NCI-H510A (cell line): ENCODE measurements at regions not wholly inside any gene's neighbourhood (a gene's known extent, or its start where the extent isn't known, plus 50 kb on each side); places are given as distances from the start of the nearest gene placed in this dataset.

Experiments used
- DNase-seq: peaks from one replicate; lab custom pipeline; 2025; lab: John Stamatoyannopoulos, UW

DNA sequence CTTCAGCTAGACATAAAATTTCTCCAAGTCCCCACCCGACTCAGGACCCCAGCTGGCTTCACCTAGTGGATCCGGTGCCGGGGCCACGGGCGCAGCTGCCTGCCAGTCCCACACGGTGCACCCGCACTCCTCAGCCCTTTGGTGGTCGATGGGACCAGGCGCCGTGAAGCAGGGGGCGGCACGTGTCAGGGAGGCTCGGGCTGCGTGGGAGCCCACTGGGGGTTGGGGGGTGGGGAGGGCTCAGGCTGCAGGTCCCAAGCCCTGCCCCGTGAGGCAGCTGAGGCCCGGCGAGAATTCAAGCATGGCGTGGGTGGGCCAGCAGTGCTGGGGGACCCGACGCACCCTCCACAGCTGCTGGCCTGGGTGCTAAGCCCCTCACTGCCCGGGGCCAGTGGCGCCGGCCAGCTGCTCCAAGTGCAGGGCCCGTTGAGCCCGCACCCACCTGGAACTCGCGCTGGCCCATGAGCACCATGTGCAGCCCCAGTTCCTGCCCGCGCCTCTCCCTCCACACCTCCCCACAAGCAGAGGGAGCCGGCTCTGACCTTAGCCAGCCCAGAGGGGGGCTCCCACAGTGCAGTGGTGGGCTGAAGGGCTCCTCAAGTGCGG, 747.0 kb downstream of the FAM181B start:
- no peak for DNase-seq

DNA sequence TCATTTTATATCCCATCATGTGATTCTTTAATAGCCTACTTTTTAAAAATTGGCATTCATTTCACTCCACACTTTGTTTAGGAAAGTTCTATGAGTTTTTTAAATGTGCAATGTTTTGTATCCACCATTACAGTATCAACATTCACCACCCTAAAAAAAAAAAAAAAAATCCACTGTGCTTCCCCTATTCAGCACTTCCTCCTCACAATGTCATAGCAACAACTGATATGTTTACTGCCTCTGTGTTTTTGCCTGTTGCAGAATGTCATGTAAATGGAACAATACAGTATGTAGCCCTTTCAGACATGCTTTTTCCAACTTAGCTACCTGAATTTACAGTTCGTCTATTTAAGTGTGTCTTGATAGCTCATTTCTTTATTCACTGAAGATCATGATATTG, 754.2 kb downstream of the FAM181B start:
- no peak for DNase-seq

DNA sequence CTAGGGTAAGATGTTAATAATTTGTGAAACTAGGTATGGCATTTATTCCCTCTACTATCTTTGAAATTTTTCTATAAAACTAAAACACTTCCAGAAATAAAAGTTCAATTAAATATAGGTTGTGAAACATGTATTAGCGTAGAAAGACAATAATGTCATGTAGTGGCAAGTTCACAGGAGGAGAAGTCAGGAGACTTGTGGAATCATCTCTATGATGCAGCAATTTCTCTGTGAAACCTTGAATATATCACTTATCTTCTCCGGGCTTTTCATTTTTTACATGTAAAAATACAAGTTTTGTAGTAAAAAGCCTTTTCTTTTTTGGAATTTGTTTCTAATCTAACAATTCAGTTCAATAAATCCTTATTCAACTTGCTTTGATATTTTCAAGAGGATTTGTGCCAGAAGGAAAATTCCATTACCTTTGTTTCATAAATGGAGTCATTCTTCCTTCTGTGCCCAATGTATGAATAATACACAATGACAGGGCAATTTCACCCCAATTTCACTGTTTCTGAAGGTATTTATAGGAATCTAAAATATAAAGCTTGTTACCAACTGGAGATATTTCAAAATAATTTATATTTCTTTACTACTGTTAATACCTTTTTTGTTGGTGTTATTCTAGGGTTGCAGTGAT, 758.3 kb downstream of the FAM181B start:
- no peak for DNase-seq

DNA sequence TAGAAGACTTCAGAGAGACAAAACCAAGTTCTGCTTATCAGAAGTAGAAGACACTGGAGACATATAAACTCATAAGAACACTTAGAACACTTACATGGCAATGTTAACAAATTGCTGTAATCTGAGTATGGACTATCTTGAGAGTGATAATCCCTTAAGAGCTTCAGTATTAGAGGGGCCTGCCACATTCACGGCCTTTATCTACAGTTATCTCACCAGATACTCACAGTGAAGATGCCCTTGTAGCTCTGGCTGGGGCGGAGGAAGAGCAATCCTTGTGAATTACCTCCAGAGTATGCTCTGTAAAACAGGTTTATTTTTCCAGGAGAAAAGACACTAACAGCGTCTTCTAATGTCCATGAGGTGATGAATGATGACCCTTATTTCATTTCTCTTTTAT, 762.8 kb downstream of the FAM181B start:
- DNase-seq, result no peak

DNA sequence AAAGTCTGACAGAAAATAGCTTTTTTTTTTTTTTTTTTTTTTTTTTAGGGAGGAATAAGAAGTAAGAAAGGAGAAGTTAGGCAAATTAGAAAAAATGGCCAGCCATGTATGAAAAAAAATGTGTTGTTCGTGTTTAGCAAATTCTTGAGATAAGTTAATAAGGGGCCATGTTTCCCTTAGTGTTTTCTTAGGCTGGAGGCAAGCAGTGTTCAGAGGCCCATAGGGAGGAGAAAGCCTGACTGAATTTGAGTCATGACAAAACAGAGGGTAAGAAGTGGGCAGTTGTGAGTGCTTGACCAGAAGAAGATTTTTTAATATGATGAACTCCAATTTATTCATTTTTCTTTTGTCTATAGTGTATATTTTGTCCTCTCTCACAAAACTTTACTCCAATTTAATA, 766.4 kb downstream of the FAM181B start:
- DNase-seq, result no peak

DNA sequence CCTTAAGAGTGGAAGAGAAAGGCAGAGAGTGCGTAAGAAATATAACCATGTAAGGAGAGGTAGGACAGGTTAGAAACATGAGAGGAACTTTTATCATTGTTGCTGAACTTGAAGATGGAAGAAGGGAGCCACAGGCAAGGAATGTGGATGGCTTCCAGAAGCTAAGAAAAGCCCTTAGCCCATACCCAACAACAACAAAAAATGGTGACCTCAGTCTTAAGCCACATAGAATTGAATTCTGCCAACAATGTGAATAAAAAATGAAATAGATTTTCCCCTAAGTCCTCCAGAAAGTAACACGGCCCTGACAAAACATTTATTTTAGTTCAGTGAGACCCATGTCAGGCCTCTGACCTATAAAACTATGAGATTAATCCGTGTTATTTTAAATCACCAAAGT, 767.3 kb downstream of the FAM181B start:
- no peak for DNase-seq

DNA sequence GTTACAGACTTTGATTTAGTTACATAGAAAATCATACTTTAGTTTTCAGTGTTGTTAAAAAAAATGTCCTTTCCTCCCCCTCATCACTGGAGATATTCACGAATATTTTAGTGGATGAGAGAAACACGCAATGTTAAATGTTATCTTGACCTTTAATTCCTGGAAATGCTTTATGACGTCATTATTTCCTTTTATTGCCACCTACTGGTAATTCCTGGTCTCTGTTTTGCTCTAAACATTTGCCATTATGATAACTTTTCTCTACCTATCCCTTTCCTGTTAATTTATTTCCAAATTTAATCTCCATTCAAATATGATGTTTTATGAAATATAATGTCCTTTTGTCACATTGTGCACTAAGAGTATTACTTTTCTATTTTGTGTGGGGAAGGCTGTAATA, 770.6 kb downstream of the FAM181B start:
- no peak for DNase-seq

DNA sequence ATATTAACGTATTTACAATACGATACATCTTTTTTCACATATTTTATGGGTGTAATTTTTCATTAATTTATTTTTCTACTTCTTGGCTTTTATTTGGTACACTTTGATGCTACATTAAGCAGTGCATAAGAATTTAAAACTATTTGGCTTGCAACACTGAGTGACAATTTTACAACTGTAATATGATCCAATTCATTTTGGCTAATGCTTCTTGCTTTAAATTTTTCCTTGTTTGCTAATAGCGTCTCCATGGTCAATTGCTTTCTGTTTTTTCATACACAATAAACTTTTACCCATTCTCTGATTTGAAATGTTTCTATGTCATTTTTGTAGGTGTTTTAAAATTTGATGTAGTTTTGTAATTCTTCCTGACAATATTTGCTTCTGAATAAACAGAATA, 773.2 kb downstream of the FAM181B start:
- no peak for DNase-seq

DNA sequence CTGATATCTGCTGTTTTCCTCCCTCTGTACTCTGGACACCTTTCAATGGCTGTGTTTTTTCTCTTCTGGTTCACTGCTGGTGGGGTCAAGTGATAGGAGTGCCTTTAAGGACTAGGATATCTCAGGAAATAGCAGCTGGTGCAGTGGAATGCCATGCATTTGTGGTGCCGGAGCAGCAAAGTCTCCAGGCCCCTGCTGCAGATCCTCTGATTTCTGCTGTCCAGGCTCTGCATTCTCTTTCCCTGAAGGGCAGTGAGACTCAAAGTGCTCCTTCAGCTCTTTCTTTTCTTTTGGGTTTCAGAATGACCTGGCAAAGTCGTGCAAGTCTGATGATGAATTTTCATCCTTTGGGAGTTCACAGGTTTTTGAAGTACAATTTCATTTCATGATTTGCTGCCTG, 774.3 kb downstream of the FAM181B start:
- no peak for DNase-seq

DNA sequence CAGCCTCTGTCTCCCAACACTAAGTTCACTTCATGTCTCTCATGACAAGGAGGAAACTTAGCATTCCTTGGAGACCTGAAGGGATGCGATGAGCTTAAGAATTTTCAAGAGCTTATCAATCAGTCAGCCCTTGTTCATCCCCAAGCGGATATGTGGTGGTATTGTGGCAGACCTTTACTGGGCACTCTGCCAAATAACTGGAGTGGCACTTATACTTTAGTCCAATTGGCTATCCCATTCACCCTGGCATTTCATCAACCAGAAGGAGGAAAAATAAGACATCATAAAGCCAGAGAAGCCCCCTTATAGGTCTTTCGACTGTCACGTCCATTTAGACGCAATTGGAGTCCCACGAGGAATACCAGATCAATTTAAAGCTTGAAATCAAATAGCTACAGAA, 779.4 kb downstream of the FAM181B start:
- DNase-seq, result peak; percentile 25

DNA sequence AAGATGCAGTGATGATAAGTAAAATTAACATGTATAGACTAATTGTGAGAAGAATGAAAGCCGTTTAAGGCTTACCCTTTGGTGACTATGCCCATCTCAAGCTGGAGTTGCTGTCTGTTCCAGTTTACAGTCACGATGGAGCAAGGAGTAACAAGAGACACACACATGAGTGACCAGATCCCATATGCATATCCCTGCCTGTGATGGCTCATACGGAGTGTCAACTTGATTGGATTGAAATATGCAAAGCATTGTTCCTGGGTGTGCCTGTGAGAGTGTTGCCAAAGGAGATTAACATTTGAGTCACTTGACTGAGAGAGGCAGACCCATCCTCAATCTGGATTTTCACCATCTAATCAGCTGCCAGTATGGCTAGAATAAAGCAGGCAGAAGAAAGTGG, 786.8 kb downstream of the FAM181B start:
- no peak for DNase-seq

DNA sequence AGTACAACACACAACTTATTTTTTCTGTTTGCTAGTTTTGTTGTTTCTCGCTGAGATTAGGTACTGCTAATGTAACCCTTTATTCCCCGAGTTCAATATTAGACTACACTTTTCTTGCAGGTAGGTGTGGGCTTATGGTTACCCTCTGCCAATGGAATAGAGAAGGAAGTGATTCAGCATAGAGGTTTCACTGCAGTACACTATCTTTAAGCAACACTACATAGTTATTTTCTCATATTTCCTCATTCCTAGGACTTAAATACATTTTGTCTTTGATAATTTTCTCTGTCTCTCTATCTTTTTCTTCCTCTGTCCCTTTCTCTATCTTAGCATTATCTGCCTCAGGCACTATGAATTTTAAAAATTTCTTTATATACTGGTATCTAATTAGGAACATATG, 791.0 kb downstream of the FAM181B start:
- DNase-seq, result no peak

DNA sequence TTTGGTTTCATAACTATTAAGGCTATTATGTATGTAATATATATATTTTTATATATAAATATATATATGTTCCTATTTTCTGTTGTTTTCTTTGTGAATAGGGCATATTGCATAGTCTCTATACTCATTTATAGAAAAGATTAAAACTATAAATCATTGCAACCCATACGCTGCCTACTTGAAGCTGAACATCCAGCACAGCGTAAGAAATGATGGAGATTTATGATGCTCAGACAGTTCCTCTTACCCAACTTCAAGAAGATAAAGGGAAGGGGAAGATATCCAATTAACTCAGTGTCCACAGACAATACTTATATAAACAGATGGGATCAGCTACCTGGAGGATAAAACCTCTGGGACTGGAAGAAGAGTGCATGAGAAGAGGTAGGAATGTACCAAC, 791.7 kb downstream of the FAM181B start:
- DNase-seq, result no peak

DNA sequence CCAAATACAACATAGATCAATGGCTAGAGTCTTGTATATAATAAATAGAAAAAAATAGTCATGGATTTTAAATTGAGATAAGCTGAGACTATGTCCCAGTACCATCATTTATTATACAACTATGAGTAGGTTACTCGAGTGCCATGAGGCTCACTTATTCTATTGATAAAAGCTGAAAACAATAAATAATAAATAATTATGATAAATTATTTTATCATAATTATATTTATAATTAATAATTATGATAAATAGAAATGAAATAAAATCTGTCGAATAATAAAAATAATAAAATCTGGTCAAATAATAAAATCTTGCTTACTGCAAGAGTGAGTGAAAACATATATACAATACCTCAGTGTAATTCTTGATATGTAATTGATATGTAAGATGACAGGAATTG, 801.4 kb downstream of the FAM181B start:
- DNase-seq, result no peak

DNA sequence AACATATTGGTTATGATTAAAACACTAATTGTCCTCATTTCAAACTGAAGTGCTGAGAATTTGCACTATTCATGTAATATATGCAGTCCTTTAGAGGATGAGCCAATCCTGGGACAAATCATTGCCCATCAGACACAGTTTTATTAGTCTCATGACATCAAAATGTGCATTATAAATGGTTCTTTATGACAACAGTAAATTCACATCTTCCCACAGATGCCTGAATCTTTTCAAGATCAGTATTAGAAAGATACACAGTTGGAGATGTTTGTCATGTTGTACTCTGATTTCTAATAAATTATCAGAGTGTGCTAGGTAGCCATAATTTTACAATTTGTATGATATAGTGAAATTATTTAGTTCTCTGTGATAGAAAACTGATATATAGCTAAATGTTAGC, 813.5 kb downstream of the FAM181B start:
- DNase-seq, result no peak

DNA sequence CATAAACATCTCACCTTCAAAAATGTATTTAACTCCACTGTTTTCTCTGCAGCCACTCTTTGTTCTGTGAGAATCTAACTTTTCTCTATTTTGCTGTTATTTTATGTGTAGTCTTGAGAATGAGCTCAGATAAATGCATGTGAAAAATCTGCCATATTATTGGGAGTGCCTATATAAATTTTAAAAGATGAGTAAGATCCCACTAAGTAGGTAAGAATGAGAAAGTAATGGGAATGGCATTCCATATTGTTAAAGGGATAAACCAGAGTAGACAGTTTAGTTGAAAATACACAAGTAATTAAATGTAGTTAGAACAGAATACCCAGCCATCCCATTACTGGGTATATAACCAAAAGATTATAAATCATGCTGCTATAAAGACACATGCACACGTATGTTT, 817.2 kb downstream of the FAM181B start:
- no peak for DNase-seq

DNA sequence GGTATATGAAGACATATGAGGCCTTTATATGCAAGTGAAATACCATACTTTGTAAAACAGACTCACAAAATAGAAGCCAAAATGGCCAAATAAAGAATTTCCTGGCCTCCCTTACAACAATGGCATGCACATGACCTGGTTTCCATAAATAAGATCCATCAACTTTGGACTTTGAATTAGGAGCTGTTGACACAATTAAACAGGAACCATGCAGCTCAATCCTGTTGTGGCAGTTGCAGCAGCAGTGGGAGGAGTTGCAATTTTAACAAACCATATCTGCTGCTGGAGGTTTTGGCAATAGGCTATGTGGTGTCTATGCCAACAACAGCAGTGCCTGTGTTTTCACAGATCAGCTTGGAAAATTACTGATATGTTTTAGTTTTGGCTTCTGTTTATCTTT, 818.6 kb downstream of the FAM181B start:
- no peak for DNase-seq

DNA sequence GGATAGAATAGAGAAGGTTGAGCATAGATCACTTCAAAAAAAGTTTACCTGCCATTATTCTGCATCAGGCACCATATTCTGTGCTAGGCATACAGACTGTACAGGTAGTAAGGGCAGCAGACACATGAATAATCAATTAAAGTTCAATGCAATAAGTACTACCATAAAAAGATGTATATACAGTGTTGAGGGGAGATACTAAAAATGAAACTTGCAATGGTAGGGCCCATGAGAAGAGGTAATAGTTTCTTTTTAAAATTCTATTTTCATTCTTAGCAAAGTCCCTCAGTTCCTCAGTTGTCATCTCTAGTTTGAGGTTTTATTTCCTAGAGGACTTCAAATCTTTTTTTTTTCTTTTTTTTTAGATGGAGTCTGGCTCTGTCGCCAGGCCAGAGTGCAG, 819.9 kb downstream of the FAM181B start:
- DNase-seq, result no peak

DNA sequence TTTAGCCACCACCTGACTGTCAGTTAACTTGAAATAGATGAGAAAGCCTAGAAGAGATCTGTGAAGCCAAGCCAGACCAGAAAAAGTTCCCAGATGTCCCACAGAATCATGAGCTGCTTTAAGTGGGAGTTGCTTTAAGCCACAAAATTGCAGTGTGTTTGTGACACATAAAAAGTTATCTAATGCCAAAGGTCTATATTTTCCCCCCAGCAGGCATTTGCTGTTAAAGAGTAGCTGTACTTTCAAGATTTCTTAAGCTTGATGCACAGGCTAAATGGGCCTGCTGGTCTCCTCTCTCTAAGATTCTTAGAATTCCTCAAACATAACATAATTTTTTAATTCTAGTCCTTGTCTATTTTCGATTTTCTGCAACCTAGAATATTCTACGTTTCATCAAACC, 825.7 kb downstream of the FAM181B start:
- no peak for DNase-seq

DNA sequence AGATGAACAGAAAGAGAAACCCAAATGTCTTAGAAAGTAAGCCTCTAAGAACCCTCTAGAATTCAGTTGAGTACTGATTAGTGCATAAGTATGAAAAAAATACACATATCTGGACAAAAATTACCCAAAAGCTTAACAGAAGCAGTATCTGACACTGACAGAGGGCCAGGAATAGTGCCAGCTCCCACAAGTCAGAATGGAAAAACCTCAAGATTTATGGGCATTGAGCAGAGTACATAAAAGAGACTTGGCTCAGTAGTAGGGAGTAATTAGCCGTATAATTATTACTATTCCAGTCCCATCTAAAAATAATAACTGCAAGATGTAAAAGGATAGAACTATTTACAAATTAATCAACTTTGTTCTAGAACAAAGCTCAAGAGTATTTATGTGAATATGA, 834.5 kb downstream of the FAM181B start:
- DNase-seq, result no peak

DNA sequence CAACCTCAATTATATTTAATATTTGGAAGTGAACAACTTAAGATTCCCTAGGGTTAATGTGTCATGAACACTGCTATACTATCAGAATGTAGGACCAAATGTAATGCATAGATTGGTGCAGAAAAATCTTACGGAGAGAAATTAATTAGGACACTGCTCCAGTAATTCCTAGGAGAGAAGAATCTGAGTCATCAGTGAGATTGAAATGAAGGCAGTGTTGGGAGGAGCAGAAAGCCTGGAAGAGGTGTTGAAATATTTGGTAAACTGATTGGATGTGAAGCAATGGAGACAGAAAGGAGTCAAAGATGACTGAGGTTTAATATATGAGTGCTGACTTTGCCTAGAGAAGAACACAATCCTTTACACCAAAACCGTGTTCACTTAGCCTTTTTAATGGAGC, 836.0 kb downstream of the FAM181B start:
- no peak for DNase-seq

DNA sequence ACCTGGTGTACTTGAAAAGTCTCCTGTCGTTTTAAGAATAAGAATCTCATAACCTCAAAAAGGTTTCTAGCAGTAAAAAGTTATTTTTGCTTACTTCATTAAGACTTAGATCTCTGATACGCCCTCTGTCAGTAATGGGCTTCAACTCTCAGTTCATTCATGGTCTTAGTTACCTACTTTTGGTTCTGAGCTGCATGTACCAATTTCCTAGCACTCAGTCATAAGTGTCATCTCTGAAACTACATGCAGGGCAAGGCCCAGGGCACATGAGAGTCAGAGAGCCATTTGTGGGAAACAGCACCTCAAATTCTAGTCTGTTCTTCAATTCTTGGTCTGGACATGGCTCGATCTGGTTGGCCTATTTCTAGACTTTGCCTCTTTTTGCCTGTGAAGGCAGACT, 838.4 kb downstream of the FAM181B start:
- DNase-seq, result no peak

DNA sequence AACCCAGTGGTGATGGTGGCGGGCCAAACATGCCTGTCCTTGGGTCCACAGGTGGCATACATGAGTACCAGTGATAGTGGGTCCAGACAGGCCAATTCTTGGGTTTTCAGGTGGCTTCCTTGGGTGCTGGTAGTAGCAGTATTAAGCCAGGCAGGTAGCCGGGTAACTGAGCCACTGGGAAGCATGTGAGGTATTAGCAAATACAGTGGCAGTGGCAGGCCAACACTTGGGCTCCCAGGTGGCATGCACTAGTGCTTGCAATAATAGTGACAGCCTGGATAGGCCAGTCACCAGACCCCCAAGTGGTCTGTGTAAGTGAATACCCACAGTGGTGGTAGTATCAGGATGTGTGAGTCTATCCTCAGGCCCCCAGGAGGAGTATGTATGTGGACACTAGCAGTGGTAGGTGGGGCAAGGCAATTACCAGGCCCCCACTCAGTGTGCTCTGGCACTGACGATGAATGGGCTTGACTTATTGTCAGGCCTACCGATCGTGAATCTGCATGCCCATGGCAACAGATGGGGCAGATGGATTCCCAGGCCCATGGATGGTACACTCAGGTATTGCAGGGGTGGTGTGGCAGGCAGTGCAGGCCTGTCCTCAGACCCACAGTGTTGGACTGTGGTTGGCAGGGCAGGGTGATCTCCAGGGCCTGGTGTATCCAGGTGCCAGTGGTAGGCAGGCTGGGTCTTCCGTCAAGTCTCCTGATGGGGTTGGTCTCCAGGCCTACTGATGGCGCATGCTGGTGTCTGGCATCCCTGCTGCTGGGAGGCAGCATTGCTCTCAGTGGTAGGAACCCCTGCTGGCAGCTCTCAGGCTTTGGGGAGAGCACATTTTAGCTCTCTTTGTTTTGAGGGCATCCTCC, 840.7 kb downstream of the FAM181B start:
- no peak for DNase-seq
